OCI-LY3 (cell line): ENCODE measurements at regions not wholly inside any gene's neighbourhood (a gene's known extent, or its start where the extent isn't known, plus 50 kb on each side); places are given as distances from the start of the nearest gene placed in this dataset.

Experiments used
- H2AFZ ChIP-seq: fragments of 200-600, 300-600 bp; shearing (Covaris generic); 2 replicates; pipeline ENCODE4 v1.6.0; 2014; ENCODE audit warnings: antibody characterized with exemption, low read depth, low read length
- H3K27ac ChIP-seq: fragments of 200-600, 300-600 bp; sonication (generic); 2 replicates; pipeline ENCODE4 v1.5.1; 2014; ENCODE audit warnings: mild to moderate bottlenecking, low read length, moderate library complexity, mixed read lengths
- H3K27me3 ChIP-seq: fragments of 200-600, 300-600 bp; sonication (generic); 2 replicates; pipeline ENCODE4 v1.6.1; 2014; ENCODE audit warnings: low read depth, low read length, mixed read lengths
- H3K36me3 ChIP-seq: fragments of 200-600, 300-600 bp; sonication (generic); replicated peaks from 2 replicates; pipeline ENCODE3; 2014; ENCODE audit warnings: low read depth, low read length, mixed read lengths
- H3K4me1 ChIP-seq: fragments of 300-600, 200-600 bp; sonication (generic); 2 replicates; pipeline ENCODE4 v1.6.1; 2014; ENCODE audit warnings: low read length, mixed read lengths
- H3K4me2 ChIP-seq: fragments of 200-600, 300-600 bp; sonication (generic); 2 replicates; pipeline ENCODE4 v1.6.1; 2014; ENCODE audit warnings: low read length, mixed read lengths
- H3K4me3 ChIP-seq: fragments of 300-600, 200-600 bp; sonication (generic); 2 replicates; pipeline ENCODE4 v1.5.1; 2014; ENCODE audit warnings: antibody characterized with exemption, mild to moderate bottlenecking, low read length, moderate library complexity
- H3K79me2 ChIP-seq: fragments of 300-600, 200-600 bp; shearing (Covaris generic); 2 replicates; pipeline ENCODE4 v1.6.1; 2014; ENCODE audit warnings: mild to moderate bottlenecking, low read length, mixed read lengths
- H3K9ac ChIP-seq: fragments of 300-600, 200-600 bp; shearing (Covaris generic); 2 replicates; pipeline ENCODE4 v1.6.0; 2014; ENCODE audit warnings: mild to moderate bottlenecking, low read length, moderate library complexity
- H3K9me3 ChIP-seq: fragments of 200-600, 300-600 bp; shearing (Covaris generic); 2 replicates; pipeline ENCODE4 v1.6.1; 2014; ENCODE audit warnings: low read length, mixed read lengths; ENCODE audit not compliant: insufficient read depth
- H4K20me1 ChIP-seq: fragments of 200-600, 300-600 bp; sonication (generic); 2 replicates; pipeline ENCODE4 v1.6.1; 2016; ENCODE audit warnings: low read length, mixed read lengths; ENCODE audit not compliant: insufficient read depth
- CTCF ChIP-seq: fragments of 200-600, 300-600 bp; sonication (generic); IDR thresholded peaks from 2 replicates; pipeline ENCODE4 v1.5.1; 2014; ENCODE audit warnings: antibody characterized with exemption, low read length, low read depth
- EZH2phosphoT487 ChIP-seq: fragments of 200-600 bp; shearing (Covaris generic); IDR thresholded peaks from 2 replicates; pipeline ENCODE4 v1.6.1; 2018; ENCODE audit warnings: antibody characterized with exemption, mixed run types, low read depth

GRCh38 chr6:169985121-169986015 is 233.9 kb downstream of the ERMARD start:
- TF ChIP-seq EZH2phosphoT487 (no peak), CTCF (no peak)
- Histone ChIP-seq H2AFZ (no peak overlapping the region), H3K27me3 (no peaks in the 10 kb centered on the region), H3K9ac (no peak overlapping the region), H3K4me2 (no peak overlapping the region), H3K9me3 (no peaks in the 10 kb centered on the region), H3K4me1 (no peaks in the 10 kb centered on the region), H3K36me3 (no peaks in the 10 kb centered on the region), H3K27ac (no peak overlapping the region), H4K20me1 (no peaks in the 10 kb centered on the region), H3K79me2 (no peaks in the 10 kb centered on the region), H3K4me3 (no peak overlapping the region)

DNA sequence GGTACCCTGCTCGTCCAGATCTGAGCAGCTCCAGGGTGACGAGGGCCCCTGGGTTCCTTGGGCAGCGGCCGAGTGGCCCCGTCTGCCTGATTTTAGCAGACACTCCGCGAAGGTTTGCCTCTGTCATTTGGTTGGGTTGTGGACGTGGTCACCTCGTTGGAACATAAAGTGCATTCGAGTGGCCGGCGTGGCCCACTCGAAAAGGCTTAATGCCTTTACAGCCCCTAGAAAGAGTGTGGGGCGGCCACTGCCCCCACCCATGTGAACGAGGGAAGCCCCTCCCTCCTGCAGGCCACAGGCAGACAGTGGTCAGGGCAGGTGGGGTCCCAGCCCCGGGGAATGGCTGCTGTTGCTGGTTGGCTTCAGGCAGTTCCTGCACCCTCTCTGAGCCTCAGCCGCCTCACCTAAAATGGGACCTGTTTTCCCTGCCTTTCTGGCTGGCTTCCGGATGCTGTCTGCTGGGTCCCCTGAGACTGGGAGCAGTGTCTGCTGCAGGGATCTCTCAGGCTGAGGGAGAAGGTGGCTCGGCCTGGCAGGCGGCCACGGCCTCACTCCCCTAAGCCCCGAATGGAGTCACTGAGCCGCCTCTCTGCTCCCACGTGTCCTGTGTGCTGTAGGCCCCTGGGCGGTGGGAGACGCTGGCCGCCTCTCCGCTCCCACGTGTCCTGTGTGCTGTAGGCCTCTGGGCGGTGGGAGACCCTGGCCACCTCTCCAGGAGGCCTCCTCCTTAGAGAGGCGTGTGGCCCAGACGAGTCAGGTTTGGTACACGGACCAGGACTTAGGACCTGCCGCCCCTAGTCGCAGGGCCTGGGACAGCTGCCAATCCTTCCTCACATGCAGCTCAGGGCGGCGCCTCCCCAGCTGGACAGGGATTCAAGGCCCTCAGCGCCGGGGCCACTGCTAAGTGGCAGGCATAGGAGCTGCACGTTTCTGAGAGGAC is 233.0 kb downstream of the ERMARD start:
- TF ChIP-seq CTCF: no peak
- no peaks in the 10 kb centered on the region for H3K4me1 ChIP-seq
- H3K4me2 ChIP-seq: no peak overlapping the region
- H3K9ac ChIP-seq: no peak overlapping the region
- H3K4me3 ChIP-seq: no peak overlapping the region
- H3K27me3 ChIP-seq: no peaks in the 10 kb centered on the region
- H3K79me2 ChIP-seq: no peaks in the 10 kb centered on the region
- no peaks in the 10 kb centered on the region for H3K9me3 ChIP-seq
- no peaks in the 10 kb centered on the region for H3K36me3 ChIP-seq
- H2AFZ ChIP-seq: no peak overlapping the region
- no peaks in the 10 kb centered on the region for H4K20me1 ChIP-seq
- no peak overlapping the region for H3K27ac ChIP-seq

DNA sequence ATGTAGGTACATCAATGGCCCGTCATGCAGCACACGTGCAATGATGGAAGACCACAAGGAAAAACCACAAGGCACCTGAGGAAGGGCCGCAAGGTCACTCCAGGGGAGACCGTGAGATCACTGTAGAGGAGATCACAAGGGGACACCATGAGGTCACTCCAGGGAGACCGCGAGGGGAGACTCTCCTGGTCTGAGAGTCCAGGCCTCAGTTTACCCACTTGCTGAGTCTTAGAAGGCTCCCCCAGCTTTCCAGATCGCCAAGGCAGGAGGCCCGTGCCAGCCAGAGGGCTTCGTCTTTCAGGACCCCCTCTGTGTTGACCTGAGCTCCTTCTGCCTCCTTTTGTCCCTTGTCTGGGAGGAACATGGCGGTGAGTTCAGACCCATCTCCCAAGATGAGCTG is 232.2 kb downstream of the ERMARD start:
- no peaks in the 10 kb centered on the region for H3K9me3 ChIP-seq
- H3K36me3 ChIP-seq: no peaks in the 10 kb centered on the region
- H2AFZ ChIP-seq: no peak overlapping the region
- H3K4me2 ChIP-seq: no peak overlapping the region
- H4K20me1 ChIP-seq: no peaks in the 10 kb centered on the region
- no peak overlapping the region for H3K27ac ChIP-seq
- no peak overlapping the region for H3K4me3 ChIP-seq
- no peaks in the 10 kb centered on the region for H3K27me3 ChIP-seq
- TF ChIP-seq EZH2phosphoT487: no peak
- TF ChIP-seq CTCF: no peak
- H3K4me1 ChIP-seq: no peaks in the 10 kb centered on the region
- H3K79me2 ChIP-seq: no peaks in the 10 kb centered on the region
- no peak overlapping the region for H3K9ac ChIP-seq
